ENCODE measurements at regions not wholly inside any gene's neighbourhood (a gene's known extent, or its start where the extent isn't known, plus 50 kb on each side); places are given as distances from the start of the nearest gene placed in this dataset.

DNA sequence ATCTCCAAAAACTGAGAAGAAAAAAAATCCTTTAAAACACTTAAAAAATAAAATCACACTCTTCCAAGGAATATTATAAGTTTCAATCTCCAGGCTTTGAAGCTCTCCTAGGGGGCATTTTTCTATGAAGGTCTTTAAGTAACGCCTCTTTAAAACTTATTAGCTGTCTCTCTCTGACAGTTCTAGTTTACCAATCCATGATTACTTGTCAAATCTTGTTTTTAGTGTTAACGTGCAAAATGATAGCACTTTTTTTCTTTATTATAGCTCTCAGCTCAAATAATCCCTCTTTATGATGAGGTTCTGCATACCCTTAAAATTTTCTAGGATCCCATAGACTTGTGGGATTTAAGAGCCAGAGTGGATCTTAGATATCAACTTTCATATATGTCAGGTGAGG lies 369.0 kb downstream of the DOK5 start (continued):
- TF ChIP-seq, protein P1, sequence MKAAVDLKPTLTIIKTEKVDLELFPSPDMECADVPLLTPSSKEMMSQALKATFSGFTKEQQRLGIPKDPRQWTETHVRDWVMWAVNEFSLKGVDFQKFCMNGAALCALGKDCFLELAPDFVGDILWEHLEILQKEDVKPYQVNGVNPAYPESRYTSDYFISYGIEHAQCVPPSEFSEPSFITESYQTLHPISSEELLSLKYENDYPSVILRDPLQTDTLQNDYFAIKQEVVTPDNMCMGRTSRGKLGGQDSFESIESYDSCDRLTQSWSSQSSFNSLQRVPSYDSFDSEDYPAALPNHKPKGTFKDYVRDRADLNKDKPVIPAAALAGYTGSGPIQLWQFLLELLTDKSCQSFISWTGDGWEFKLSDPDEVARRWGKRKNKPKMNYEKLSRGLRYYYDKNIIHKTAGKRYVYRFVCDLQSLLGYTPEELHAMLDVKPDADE (IDR thresholded peaks at IDR 0.05) = no peak
- no peak for TF ChIP-seq ZNF114 (CRISPR knock-in tag; IDR thresholded peaks at IDR 0.05)
- TF ChIP-seq, protein P2, sequence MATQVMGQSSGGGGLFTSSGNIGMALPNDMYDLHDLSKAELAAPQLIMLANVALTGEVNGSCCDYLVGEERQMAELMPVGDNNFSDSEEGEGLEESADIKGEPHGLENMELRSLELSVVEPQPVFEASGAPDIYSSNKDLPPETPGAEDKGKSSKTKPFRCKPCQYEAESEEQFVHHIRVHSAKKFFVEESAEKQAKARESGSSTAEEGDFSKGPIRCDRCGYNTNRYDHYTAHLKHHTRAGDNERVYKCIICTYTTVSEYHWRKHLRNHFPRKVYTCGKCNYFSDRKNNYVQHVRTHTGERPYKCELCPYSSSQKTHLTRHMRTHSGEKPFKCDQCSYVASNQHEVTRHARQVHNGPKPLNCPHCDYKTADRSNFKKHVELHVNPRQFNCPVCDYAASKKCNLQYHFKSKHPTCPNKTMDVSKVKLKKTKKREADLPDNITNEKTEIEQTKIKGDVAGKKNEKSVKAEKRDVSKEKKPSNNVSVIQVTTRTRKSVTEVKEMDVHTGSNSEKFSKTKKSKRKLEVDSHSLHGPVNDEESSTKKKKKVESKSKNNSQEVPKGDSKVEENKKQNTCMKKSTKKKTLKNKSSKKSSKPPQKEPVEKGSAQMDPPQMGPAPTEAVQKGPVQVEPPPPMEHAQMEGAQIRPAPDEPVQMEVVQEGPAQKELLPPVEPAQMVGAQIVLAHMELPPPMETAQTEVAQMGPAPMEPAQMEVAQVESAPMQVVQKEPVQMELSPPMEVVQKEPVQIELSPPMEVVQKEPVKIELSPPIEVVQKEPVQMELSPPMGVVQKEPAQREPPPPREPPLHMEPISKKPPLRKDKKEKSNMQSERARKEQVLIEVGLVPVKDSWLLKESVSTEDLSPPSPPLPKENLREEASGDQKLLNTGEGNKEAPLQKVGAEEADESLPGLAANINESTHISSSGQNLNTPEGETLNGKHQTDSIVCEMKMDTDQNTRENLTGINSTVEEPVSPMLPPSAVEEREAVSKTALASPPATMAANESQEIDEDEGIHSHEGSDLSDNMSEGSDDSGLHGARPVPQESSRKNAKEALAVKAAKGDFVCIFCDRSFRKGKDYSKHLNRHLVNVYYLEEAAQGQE (IDR thresholded peaks at IDR 0.05; ENCODE audit: unreplicated experiment) = no peak
- no peak for TF ChIP-seq EZH2 (IDR thresholded peaks at IDR 0.05; ENCODE audit: low read depth, unreplicated experiment)
- TF ChIP-seq STAT1 (IDR thresholded peaks at IDR 0.05; ENCODE audit: unreplicated experiment) = no peak
- no peak for TF ChIP-seq EZH2phosphoT487 (IDR thresholded peaks at IDR 0.05; ENCODE audit: unreplicated experiment)

DNA sequence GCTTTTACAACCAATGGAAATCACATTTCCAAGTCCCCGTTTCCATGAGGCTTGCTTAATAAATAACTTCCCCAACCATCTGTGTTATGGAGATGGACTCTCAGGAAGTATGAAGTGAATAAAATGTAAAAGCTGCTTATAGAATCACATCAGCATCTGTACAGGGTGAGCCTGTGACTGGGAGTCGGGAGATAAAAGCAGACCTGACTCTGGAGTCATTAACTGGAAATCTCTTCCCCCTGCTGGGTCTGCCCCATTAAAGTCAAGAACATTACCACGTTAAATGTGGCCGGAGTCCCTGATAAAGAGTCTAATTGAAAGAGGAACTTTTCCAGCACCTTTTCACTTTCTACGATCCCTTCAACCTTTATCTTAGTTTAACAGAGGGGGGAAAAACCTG lies 368.5 kb downstream of the DOK5 start:
- Mint-ChIP-seq H3K27ac (no peak overlapping the region), H3K36me3 (ENCODE audit: low read depth) (peaks cover 16% of the 10 kb centered on the region; the same call in 2 of the 3 replicates), H3K9me3 (peaks cover 96% of the 10 kb centered on the region), H3K27me3 (ENCODE audit: insufficient read depth, low read depth, poor library complexity) (peaks cover 3% of the 10 kb centered on the region), H3K4me1 (no peaks in the 10 kb centered on the region), H3K4me3 (no peak overlapping the region)
- TF ChIP-seq, protein P3, sequence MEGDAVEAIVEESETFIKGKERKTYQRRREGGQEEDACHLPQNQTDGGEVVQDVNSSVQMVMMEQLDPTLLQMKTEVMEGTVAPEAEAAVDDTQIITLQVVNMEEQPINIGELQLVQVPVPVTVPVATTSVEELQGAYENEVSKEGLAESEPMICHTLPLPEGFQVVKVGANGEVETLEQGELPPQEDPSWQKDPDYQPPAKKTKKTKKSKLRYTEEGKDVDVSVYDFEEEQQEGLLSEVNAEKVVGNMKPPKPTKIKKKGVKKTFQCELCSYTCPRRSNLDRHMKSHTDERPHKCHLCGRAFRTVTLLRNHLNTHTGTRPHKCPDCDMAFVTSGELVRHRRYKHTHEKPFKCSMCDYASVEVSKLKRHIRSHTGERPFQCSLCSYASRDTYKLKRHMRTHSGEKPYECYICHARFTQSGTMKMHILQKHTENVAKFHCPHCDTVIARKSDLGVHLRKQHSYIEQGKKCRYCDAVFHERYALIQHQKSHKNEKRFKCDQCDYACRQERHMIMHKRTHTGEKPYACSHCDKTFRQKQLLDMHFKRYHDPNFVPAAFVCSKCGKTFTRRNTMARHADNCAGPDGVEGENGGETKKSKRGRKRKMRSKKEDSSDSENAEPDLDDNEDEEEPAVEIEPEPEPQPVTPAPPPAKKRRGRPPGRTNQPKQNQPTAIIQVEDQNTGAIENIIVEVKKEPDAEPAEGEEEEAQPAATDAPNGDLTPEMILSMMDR (conservative IDR thresholded peaks at IDR 0.05; ENCODE audit: low read depth in 2 of 2) = no peak
- TF ChIP-seq EZH2 (IDR thresholded peaks at IDR 0.05; ENCODE audit: low read depth, unreplicated experiment) = no peak
- TF ChIP-seq, protein P1 (IDR thresholded peaks at IDR 0.05) = no peak
- TF ChIP-seq, protein P4, sequence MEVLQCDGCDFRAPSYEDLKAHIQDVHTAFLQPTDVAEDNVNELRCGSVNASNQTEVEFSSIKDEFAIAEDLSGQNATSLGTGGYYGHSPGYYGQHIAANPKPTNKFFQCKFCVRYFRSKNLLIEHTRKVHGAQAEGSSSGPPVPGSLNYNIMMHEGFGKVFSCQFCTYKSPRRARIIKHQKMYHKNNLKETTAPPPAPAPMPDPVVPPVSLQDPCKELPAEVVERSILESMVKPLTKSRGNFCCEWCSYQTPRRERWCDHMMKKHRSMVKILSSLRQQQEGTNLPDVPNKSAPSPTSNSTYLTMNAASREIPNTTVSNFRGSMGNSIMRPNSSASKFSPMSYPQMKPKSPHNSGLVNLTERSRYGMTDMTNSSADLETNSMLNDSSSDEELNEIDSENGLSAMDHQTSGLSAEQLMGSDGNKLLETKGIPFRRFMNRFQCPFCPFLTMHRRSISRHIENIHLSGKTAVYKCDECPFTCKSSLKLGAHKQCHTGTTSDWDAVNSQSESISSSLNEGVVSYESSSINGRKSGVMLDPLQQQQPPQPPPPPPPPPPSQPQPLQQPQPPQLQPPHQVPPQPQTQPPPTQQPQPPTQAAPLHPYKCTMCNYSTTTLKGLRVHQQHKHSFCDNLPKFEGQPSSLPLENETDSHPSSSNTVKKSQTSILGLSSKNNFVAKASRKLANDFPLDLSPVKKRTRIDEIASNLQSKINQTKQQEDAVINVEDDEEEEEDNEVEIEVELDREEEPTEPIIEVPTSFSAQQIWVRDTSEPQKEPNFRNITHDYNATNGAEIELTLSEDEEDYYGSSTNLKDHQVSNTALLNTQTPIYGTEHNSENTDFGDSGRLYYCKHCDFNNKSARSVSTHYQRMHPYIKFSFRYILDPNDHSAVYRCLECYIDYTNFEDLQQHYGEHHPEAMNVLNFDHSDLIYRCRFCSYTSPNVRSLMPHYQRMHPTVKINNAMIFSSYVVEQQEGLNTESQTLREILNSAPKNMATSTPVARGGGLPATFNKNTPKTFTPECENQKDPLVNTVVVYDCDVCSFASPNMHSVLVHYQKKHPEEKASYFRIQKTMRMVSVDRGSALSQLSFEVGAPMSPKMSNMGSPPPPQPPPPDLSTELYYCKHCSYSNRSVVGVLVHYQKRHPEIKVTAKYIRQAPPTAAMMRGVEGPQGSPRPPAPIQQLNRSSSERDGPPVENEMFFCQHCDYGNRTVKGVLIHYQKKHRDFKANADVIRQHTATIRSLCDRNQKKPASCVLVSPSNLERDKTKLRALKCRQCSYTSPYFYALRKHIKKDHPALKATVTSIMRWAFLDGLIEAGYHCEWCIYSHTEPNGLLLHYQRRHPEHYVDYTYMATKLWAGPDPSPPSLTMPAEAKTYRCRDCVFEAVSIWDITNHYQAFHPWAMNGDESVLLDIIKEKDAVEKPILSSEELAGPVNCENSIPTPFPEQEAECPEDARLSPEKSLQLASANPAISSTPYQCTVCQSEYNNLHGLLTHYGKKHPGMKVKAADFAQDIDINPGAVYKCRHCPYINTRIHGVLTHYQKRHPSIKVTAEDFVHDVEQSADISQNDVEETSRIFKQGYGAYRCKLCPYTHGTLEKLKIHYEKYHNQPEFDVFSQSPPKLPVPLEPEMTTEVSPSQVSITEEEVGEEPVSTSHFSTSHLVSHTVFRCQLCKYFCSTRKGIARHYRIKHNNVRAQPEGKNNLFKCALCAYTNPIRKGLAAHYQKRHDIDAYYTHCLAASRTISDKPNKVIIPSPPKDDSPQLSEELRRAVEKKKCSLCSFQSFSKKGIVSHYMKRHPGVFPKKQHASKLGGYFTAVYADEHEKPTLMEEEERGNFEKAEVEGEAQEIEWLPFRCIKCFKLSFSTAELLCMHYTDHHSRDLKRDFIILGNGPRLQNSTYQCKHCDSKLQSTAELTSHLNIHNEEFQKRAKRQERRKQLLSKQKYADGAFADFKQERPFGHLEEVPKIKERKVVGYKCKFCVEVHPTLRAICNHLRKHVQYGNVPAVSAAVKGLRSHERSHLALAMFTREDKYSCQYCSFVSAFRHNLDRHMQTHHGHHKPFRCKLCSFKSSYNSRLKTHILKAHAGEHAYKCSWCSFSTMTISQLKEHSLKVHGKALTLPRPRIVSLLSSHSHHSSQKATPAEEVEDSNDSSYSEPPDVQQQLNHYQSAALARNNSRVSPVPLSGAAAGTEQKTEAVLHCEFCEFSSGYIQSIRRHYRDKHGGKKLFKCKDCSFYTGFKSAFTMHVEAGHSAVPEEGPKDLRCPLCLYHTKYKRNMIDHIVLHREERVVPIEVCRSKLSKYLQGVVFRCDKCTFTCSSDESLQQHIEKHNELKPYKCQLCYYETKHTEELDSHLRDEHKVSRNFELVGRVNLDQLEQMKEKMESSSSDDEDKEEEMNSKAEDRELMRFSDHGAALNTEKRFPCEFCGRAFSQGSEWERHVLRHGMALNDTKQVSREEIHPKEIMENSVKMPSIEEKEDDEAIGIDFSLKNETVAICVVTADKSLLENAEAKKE (CRISPR knock-in tag; IDR thresholded peaks at IDR 0.05) = no peak
- no peak for TF ChIP-seq JUNB (IDR thresholded peaks at IDR 0.05; ENCODE audit: unreplicated experiment)
- no peak for TF ChIP-seq ZNF114 (CRISPR knock-in tag; IDR thresholded peaks at IDR 0.05)
- no peak for TF ChIP-seq ZNF331 (CRISPR knock-in tag; IDR thresholded peaks at IDR 0.05; ENCODE audit: low read depth)
- no peak for TF ChIP-seq EZH2phosphoT487 (IDR thresholded peaks at IDR 0.05; ENCODE audit: unreplicated experiment)
- no peak for TF ChIP-seq NANOG (IDR thresholded peaks at IDR 0.05; ENCODE audit: borderline replicate concordance)
- TF ChIP-seq POLR2AphosphoS5 (IDR thresholded peaks at IDR 0.05; ENCODE audit: low read depth) = no peak
- H3K79me2 ChIP-seq (replicated peaks; ENCODE audit: insufficient read depth) = no peaks in the 10 kb centered on the region
- H3F3A ChIP-seq (replicated peaks; ENCODE audit: low read depth) = no peaks in the 10 kb centered on the region
- ATAC-seq (no peak), DNase-seq (ENCODE audit: low spot score) (no peak)
- H3K4me1 ChIP-seq (ENCODE audit: insufficient read depth) = no peaks in the 10 kb centered on the region
- H2AFZ ChIP-seq = no peak overlapping the region
- H3K36me3 ChIP-seq (ENCODE audit: insufficient read depth) = peaks cover 12% of the 10 kb centered on the region
- H4K20me1 ChIP-seq (replicated peaks; ENCODE audit: insufficient read depth) = no peaks in the 10 kb centered on the region
- no peaks in the 10 kb centered on the region for H3K27me3 ChIP-seq (ENCODE audit: insufficient read depth)
- H3K9me2 ChIP-seq (ENCODE audit: insufficient read depth) = no peaks in the 10 kb centered on the region
- no peak overlapping the region for H3K4me2 ChIP-seq
- H3K27ac ChIP-seq (ENCODE audit: low read depth) = no peak overlapping the region
- H3K4me3 ChIP-seq = no peak overlapping the region

Data from GM23338 (cell line).